Kidney (tissue), 13 donors: ENCODE measurements at regions not wholly inside any gene's neighbourhood (a gene's known extent, or its start where the extent isn't known, plus 50 kb on each side); places are given as distances from the start of the nearest gene placed in this dataset.
"Not testable (repeated sequence)": the region's sequence is repeated elsewhere in the genome, so short reads cannot be mapped to it uniquely, and the experiment has no call there.

Experiments used
- DNase-seq, 5 donors: peaks; one replicate each; pipeline ENCODE4 v3.0.0-alpha.2; 2013 to 2020
- FAIRE-seq: peaks from 2 replicates; lab custom pipeline; 2012; peaks lifted over from hg19 to GRCh38; lab: Jason Lieb, UNC
- H3K27ac ChIP-seq, 2 donors: one replicate each; pipeline ENCODE4 v1.7.0; 2013; ENCODE audit warnings: low read depth in 2 of 2, low read length in 2 of 2, inconsistent platforms in 1 of 2
- H3K27me3 ChIP-seq: one replicate; pipeline ENCODE4 v1.7.1; 2013; ENCODE audit warnings: low read length, inconsistent platforms; ENCODE audit not compliant: control insufficient read depth, insufficient read depth
- H3K36me3 ChIP-seq, 3 donors: one replicate each; pipeline versions ENCODE4 v1.7.0 to v1.7.1; 2013; ENCODE audit warnings: low read length in 3 of 3, control low read depth in 1 of 3, inconsistent platforms in 1 of 3; ENCODE audit not compliant: insufficient read depth in 3 of 3, control insufficient read depth in 2 of 3
- H3K4me1 ChIP-seq, 3 donors: one replicate each; pipeline versions ENCODE4 v1.7.0 to v1.7.1; 2013; ENCODE audit warnings: low read length in 3 of 3, inconsistent platforms in 1 of 3, low read depth in 1 of 3; ENCODE audit not compliant: control insufficient read depth in 2 of 3, insufficient read depth in 2 of 3
- H3K4me3 ChIP-seq, 3 donors: one replicate each; pipeline versions ENCODE4 v1.7.0 to v1.8.1; 2013; ENCODE audit warnings: low read length in 3 of 3, control low read depth in 1 of 3, inconsistent platforms in 1 of 3
- H3K9ac ChIP-seq, 3 donors: one replicate each; pipeline versions ENCODE4 v1.7.0 to v1.7.1; 2013; ENCODE audit warnings: low read length in 3 of 3, control low read depth in 1 of 3, inconsistent platforms in 1 of 3
- H3K9me3 ChIP-seq, 3 donors: one replicate each; pipeline versions ENCODE4 v1.7.0 to v1.7.1; 2013; ENCODE audit warnings: low read length in 3 of 3, control low read depth in 1 of 3, inconsistent platforms in 1 of 3; ENCODE audit not compliant: control insufficient read depth in 2 of 3, insufficient read depth in 1 of 3
- intact Hi-C: fragments of 100-400 bp; cut with DNase I; formaldehyde crosslinking; loops from one replicate; pipeline ENCODE4 v1.11.1; 2022
- TF ChIP-seq, protein P1 (sequence below): IDR thresholded peaks from 3 replicates; pipeline ENCODE4 v1.5.1; 2012; ENCODE audit warnings: mild to moderate bottlenecking, moderate library complexity, borderline replicate concordance; ENCODE audit not compliant: insufficient read depth; ENCODE audit errors: extremely low read depth
- donor health status: control.
- donor health status: control.
- donor health status: control.
- donor health status: control.
- donor health status: control.
- donor health status: DM: yes; HTN: yes; CAD: no.
- donor health status: Normal renal cell carcinoma (clear cell type).

GRCh38 chr12:90801776-90802175 lies 153.2 kb downstream of the CCER1 start:
- no peaks in the 10 kb centered on the region for H3K36me3 ChIP-seq
- TF ChIP-seq, protein P1, sequence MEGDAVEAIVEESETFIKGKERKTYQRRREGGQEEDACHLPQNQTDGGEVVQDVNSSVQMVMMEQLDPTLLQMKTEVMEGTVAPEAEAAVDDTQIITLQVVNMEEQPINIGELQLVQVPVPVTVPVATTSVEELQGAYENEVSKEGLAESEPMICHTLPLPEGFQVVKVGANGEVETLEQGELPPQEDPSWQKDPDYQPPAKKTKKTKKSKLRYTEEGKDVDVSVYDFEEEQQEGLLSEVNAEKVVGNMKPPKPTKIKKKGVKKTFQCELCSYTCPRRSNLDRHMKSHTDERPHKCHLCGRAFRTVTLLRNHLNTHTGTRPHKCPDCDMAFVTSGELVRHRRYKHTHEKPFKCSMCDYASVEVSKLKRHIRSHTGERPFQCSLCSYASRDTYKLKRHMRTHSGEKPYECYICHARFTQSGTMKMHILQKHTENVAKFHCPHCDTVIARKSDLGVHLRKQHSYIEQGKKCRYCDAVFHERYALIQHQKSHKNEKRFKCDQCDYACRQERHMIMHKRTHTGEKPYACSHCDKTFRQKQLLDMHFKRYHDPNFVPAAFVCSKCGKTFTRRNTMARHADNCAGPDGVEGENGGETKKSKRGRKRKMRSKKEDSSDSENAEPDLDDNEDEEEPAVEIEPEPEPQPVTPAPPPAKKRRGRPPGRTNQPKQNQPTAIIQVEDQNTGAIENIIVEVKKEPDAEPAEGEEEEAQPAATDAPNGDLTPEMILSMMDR = no peak
- no peak overlapping the region for H3K4me3 ChIP-seq
- intact Hi-C loops = no loop called here
- no peaks in the 10 kb centered on the region for H3K9me3 ChIP-seq
- no peaks in the 10 kb centered on the region for H3K4me1 ChIP-seq
- DNase-seq (no peak), FAIRE-seq (no peak)
- no peak overlapping the region for H3K9ac ChIP-seq
- no peaks in the 10 kb centered on the region for H3K27me3 ChIP-seq
- no peak overlapping the region for H3K27ac ChIP-seq

GRCh38 chr12:90794212-90794611 lies 160.8 kb downstream of the CCER1 start:
- TF ChIP-seq, protein P1 = no peak
- DNase-seq (no peak), FAIRE-seq (no peak)
- H3K36me3 ChIP-seq = no peaks in the 10 kb centered on the region
- H3K9me3 ChIP-seq = no peaks in the 10 kb centered on the region
- H3K4me3 ChIP-seq = no peak overlapping the region
- intact Hi-C loops = no loop called here
- no peaks in the 10 kb centered on the region for H3K4me1 ChIP-seq
- no peak overlapping the region for H3K27ac ChIP-seq
- H3K27me3 ChIP-seq = no peaks in the 10 kb centered on the region
- no peak overlapping the region for H3K9ac ChIP-seq

DNA sequence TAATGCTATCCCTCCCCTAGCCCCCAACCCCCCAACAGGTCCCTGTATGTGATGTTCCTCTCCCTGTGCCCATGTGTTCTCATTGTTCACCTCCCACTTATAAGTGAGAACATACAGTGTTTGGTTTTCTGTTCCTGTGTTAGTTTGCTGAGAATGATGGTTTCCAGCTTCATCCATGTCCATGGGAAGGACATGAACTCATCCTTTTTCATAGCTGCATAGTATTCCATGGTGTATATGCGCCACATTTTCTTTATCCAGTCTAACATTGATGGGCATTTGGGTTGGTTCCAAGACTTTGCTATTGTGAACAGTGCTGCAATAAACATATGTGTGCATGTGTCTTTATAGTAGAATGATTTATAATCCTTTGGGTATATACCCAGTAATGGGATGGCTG lies 162.3 kb downstream of the CCER1 start:
- intact Hi-C loops, DNase-seq, FAIRE-seq, H3K27ac ChIP-seq, H3K36me3 ChIP-seq, H3K9me3 ChIP-seq, H3K27me3 ChIP-seq, H3K4me3 ChIP-seq, H3K9ac ChIP-seq, H3K4me1 ChIP-seq: not testable (repeated sequence)

GRCh38 chr12:90791445-90791844 lies 163.5 kb downstream of the CCER1 start:
- Histone ChIP-seq H3K4me3 (no peak overlapping the region), H3K27ac (no peak overlapping the region), H3K9me3 (no peaks in the 10 kb centered on the region), H3K4me1 (no peaks in the 10 kb centered on the region), H3K9ac (no peak overlapping the region), H3K36me3 (no peaks in the 10 kb centered on the region), H3K27me3 (no peaks in the 10 kb centered on the region)
- FAIRE-seq = no peak
- DNase-seq = no peak
- TF ChIP-seq, protein P1 = no peak
- intact Hi-C loops = no loop called here
